Activated CD4-positive, CD25-positive, alpha-beta regulatory T cell treated with anti-CD3 and anti-CD28 coated beads, Interleukin-2, amount 50 U/mL, for 72 hours (primary cell): ENCODE measurements at regions not wholly inside any gene's neighbourhood (a gene's known extent, or its start where the extent isn't known, plus 50 kb on each side); places are given as distances from the start of the nearest gene placed in this dataset.

ENCODE experiments used
- DNase-seq: peaks from one replicate; pipeline ENCODE4 v3.0.0; 2021

GRCh38 chr3:70554170-70554569, 241.7 kb upstream of the MDFIC2 start:
- no peak for DNase-seq

- DNase-seq: peak; percentile 80
These were observed 238.4 kb upstream of the MDFIC2 start for GRCh38 chr3:70550723-70551319.

GRCh38 chr3:70546679-70547078, 234.2 kb upstream of the MDFIC2 start:
- DNase-seq: no peak

- no peak for DNase-seq
These were observed 231.1 kb upstream of the MDFIC2 start for GRCh38 chr3:70543493-70543892.

- no peak for DNase-seq
These were observed 227.5 kb upstream of the MDFIC2 start for GRCh38 chr3:70539908-70540307.

- DNase-seq: no peak
These were observed 220.4 kb upstream of the MDFIC2 start for GRCh38 chr3:70532806-70533205.

- no peak for DNase-seq
These were observed 219.5 kb upstream of the MDFIC2 start for GRCh38 chr3:70531838-70532489.

- DNase-seq: no peak
These were observed 218.7 kb upstream of the MDFIC2 start for GRCh38 chr3:70531063-70531657.

- DNase-seq: no peak
These were observed 218.2 kb upstream of the MDFIC2 start for GRCh38 chr3:70530626-70531025.

- no peak for DNase-seq
These were observed 214.6 kb upstream of the MDFIC2 start for GRCh38 chr3:70527026-70527425.

- no peak for DNase-seq
These were observed 207.6 kb upstream of the MDFIC2 start for GRCh38 chr3:70519913-70520659.

- DNase-seq: no peak
These were observed 206.6 kb upstream of the MDFIC2 start for GRCh38 chr3:70519026-70519425.

GRCh38 chr3:70518356-70518755, 205.9 kb upstream of the MDFIC2 start:
- no peak for DNase-seq

GRCh38 chr3:70517124-70517890, 204.9 kb upstream of the MDFIC2 start:
- DNase-seq: no peak

- DNase-seq: no peak
These were observed 203.6 kb upstream of the MDFIC2 start for GRCh38 chr3:70516076-70516475.

GRCh38 chr3:70507486-70507885, 195.0 kb upstream of the MDFIC2 start:
- no peak for DNase-seq

GRCh38 chr3:70506775-70507174, 194.3 kb upstream of the MDFIC2 start:
- DNase-seq: no peak

- no peak for DNase-seq
These were observed 189.1 kb upstream of the MDFIC2 start for GRCh38 chr3:70501561-70501960.

GRCh38 chr3:70488816-70489215, 176.4 kb upstream of the MDFIC2 start:
- DNase-seq: no peak

GRCh38 chr3:70488131-70488530, 175.7 kb upstream of the MDFIC2 start:
- no peak for DNase-seq

- no peak for DNase-seq
These were observed 174.1 kb upstream of the MDFIC2 start for GRCh38 chr3:70486414-70487017.

- no peak for DNase-seq
These were observed 163.7 kb upstream of the MDFIC2 start for GRCh38 chr3:70476174-70476573.
